B cell (primary cell): ENCODE measurements at regions not wholly inside any gene's neighbourhood (a gene's known extent, or its start where the extent isn't known, plus 50 kb on each side); places are given as distances from the start of the nearest gene placed in this dataset.

Experiments
- ATAC-seq: fragments of 200-7000 bp; cut with Tn5 transposase; one replicate; pipeline ENCODE4 v1.10.0; 2021; ENCODE audit warnings: low read depth, mild to moderate bottlenecking, moderate number of reproducible peaks, moderate library complexity
- CTCF ChIA-PET: fragments of 350-600 bp; sonication (Branson Sonifier 250); formaldehyde crosslinking; loops from one replicate; lab custom pipeline; 2021; ENCODE audit warnings: antibody characterized with exemption, inconsistent platforms; lab: Charles Lee
- POLR2A ChIA-PET: fragments of 350-600 bp; sonication (Branson Sonifier 250); formaldehyde crosslinking; loops from one replicate; lab custom pipeline; 2021; ENCODE audit warnings: antibody characterized with exemption; lab: Charles Lee
- DNase-seq: peaks from one replicate; pipeline ENCODE4 v3.0.0; 2013
- H2AFZ ChIP-seq: 2 replicates; pipeline ENCODE4 v1.6.1; 2012; ENCODE audit warnings: mild to moderate bottlenecking, low read depth, low read length; ENCODE audit not compliant: insufficient read depth, poor library complexity, severe bottlenecking
- H3K27ac ChIP-seq, 2 donors: 1 replicate in 1 of 2; 2 replicates in 1 of 2; pipeline ENCODE4 v1.5.1; 2012 to 2013; ENCODE audit warnings: low read length in 2 of 2, mild to moderate bottlenecking in 2 of 2, moderate library complexity in 1 of 2
- H3K27me3 ChIP-seq, 4 experiments: fragments of 200-600 bp in 1 of 4; sonication (generic) in 1 of 4; replicated peaks in 1 of 4; 1 replicate in 2 of 4; 2 replicates in 2 of 4; pipeline versions ENCODE4 v1.6.1 to v1.7.0; 2013 to 2016; ENCODE audit warnings: low read length in 3 of 4, mild to moderate bottlenecking in 2 of 4, mixed read lengths in 1 of 4, moderate library complexity in 1 of 4; ENCODE audit not compliant: insufficient read depth in 4 of 4, control insufficient read depth in 3 of 4; ENCODE audit errors: control extremely low read depth in 1 of 4
- H3K36me3 ChIP-seq, 2 experiments: replicated peaks in 1 of 2; 1 replicate in 1 of 2; 2 replicates in 1 of 2; pipeline versions ENCODE4 v1.6.1 to v1.7.1; 2013; ENCODE audit warnings: low read length in 1 of 2; ENCODE audit not compliant: insufficient read depth in 2 of 2, control insufficient read depth in 1 of 2; ENCODE audit errors: control extremely low read depth in 1 of 2, extremely low read depth in 1 of 2
- H3K4me1 ChIP-seq, 2 donors: fragments of 200-600 bp in 1 of 2; sonication (generic) in 1 of 2; 1 replicate in 1 of 2; 2 replicates in 1 of 2; pipeline versions ENCODE4 v1.5.1 to v1.6.1; 2013 to 2017; ENCODE audit warnings: low read length in 2 of 2; ENCODE audit not compliant: control insufficient read depth in 2 of 2, insufficient read depth in 2 of 2
- H3K4me2 ChIP-seq: replicated peaks from 2 replicates; pipeline ENCODE3; 2012; ENCODE audit warnings: mild to moderate bottlenecking, low read depth, low read length; ENCODE audit not compliant: poor library complexity, severe bottlenecking
- H3K4me3 ChIP-seq, 5 experiments: fragments of 200-600 bp in 1 of 5; sonication (generic) in 1 of 5; 1 replicate in 3 of 5; 2 replicates in 2 of 5; pipeline versions ENCODE4 v1.5.1 to v1.7.0; 2011 to 2016; ENCODE audit warnings: low read length in 4 of 5, mild to moderate bottlenecking in 4 of 5, low read depth in 2 of 5, control low read depth in 1 of 5, moderate library complexity in 1 of 5; ENCODE audit not compliant: insufficient read depth in 1 of 5; ENCODE audit errors: control extremely low read depth in 1 of 5, extremely low read depth in 1 of 5
- H3K79me2 ChIP-seq: fragments of 200-600 bp; sonication (generic); one replicate; pipeline ENCODE4 v1.6.0; 2016; ENCODE audit warnings: low read length; ENCODE audit not compliant: control insufficient read depth, insufficient read depth
- H3K9ac ChIP-seq: fragments of 200-600 bp; sonication (generic); 2 replicates; pipeline ENCODE4 v1.6.1; 2017; ENCODE audit warnings: mild to moderate bottlenecking, low read length, moderate library complexity
- H3K9me3 ChIP-seq, 3 donors: one replicate each; pipeline versions ENCODE4 v1.6.1 to v1.7.1; 2013; ENCODE audit warnings: low read length in 2 of 3; ENCODE audit not compliant: control insufficient read depth in 2 of 3, insufficient read depth in 1 of 3; ENCODE audit errors: control extremely low read depth in 1 of 3
- H4K20me1 ChIP-seq: 2 replicates; pipeline ENCODE4 v1.6.0; 2012; ENCODE audit warnings: mild to moderate bottlenecking, low read length; ENCODE audit not compliant: insufficient read depth, control insufficient read depth, poor library complexity, severe bottlenecking
- H3K27ac Mint-ChIP-seq: one replicate; pipeline ENCODE4 v1.8.0; 2021; ENCODE audit warnings: mixed read lengths
- H3K27me3 Mint-ChIP-seq: one replicate; pipeline ENCODE4 v1.8.0; 2021; ENCODE audit warnings: mixed read lengths
- H3K4me1 Mint-ChIP-seq: one replicate; pipeline ENCODE4 v1.8.0; 2021; ENCODE audit warnings: mixed read lengths
- H3K4me3 Mint-ChIP-seq: one replicate; pipeline ENCODE4 v1.8.0; 2021; ENCODE audit warnings: mixed read lengths
- H3K9me3 Mint-ChIP-seq: one replicate; pipeline ENCODE4 v1.8.0; 2022; ENCODE audit warnings: mixed read lengths; ENCODE audit not compliant: insufficient read depth
- CTCF ChIP-seq: fragments of 200-600 bp; IDR thresholded peaks from one replicate; pipeline ENCODE4 v1.8.0; 2022; ENCODE audit warnings: antibody characterized with exemption, mild to moderate bottlenecking
- EZH2 ChIP-seq: IDR thresholded peaks from 2 replicates; pipeline ENCODE4 v1.6.1; 2012; ENCODE audit warnings: borderline replicate concordance, low read depth, mild to moderate bottlenecking, moderate library complexity, low read length; ENCODE audit not compliant: insufficient read depth, poor library complexity, severe bottlenecking
- WGBS: methylation state at CpG from one replicate; pipeline ENCODE4 v1.1.5; 2013; ENCODE audit warnings: missing lambda C conversion rate; ENCODE audit not compliant: insufficient coverage; 5-methylcytosine and 5-hydroxymethylcytosine counted together
- intact Hi-C: fragments of 100-400 bp; cut with micrococcal nuclease; formaldehyde crosslinking; loops from one replicate; pipeline ENCODE4 v1.10.0; 2022

- no peak overlapping the region for H2AFZ ChIP-seq
- Mint-ChIP-seq H3K27ac (no peak overlapping the region), H3K27me3 (peaks cover 12% of the 10 kb centered on the region), H3K4me3 (no peak overlapping the region), H3K9me3 (no peaks in the 10 kb centered on the region), H3K4me1 (peaks cover 18% of the 10 kb centered on the region)
- no peak for TF ChIP-seq EZH2
- TF ChIP-seq CTCF: no peak
- H3K27ac ChIP-seq: no peak overlapping the region
- no peak for ATAC-seq
- no peak overlapping the region for H3K9ac ChIP-seq
- H3K4me1 ChIP-seq: peaks cover 15 to 21% of the 10 kb centered on the region in 2 donors
- CTCF ChIA-PET: no interaction called here
- POLR2A ChIA-PET: no interaction called here
- 81% methylated on average over 6 of the region's 7 CpGs for WGBS
- H3K9me3 ChIP-seq: no peaks in the 10 kb centered on the region
- H3K79me2 ChIP-seq: no peaks in the 10 kb centered on the region
- no peak for DNase-seq
- H3K4me2 ChIP-seq: no peak overlapping the region
- H3K27me3 ChIP-seq: peaks cover 0 to 13% (median 2%) of the 10 kb centered on the region in 4 experiments
- H3K36me3 ChIP-seq: no peaks in the 10 kb centered on the region
- no peak overlapping the region for H3K4me3 ChIP-seq
- intact Hi-C loops: no loop called here
- no peaks in the 10 kb centered on the region for H4K20me1 ChIP-seq
These were observed 98.5 kb upstream of the PKDCC start for GRCh38 chr2:41949091-41949882.

DNA sequence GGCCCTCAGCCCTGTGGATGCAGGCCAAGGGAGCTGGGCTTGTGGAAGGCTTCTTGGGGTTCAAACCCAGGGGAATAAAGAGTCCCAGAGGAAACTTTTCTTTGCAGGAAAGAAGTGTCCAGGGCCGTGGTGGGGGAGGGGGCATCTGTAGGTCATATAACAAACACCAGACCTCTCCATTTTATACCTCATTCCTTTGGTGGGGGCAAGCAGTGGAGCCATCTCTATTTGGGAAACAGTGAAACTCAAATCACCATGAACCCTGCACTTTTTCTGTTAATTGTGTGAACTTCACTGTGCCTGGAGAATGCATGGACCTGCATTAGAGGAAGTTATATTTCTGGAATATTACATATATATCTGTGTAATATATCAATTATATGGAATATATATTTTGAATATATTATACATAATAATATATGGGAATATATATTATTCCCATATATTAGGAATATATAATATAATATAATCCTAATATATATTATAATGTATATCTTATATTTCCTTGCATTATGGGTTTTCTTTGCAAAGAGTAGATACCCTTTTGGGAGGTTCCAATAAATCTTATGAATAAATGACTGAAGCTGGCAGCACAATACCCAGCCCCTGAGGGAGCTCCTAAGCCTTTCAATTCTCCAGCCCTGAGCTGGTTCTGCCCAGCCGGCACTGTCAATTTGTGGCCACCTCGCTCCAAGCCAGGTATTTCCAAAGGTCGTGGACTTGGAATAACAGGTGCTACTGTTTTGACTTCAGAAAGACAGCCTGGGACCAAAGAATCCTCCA, 97.7 kb upstream of the PKDCC start:
- no peak overlapping the region for H3K4me3 ChIP-seq
- 100% methylated on average over 2 of the region's 4 CpGs for WGBS
- no peaks in the 10 kb centered on the region for H4K20me1 ChIP-seq
- H3K9me3 ChIP-seq: no peaks in the 10 kb centered on the region
- H3K9ac ChIP-seq: no peak overlapping the region
- no peak for TF ChIP-seq EZH2
- H3K4me2 ChIP-seq: no peak overlapping the region
- ChIA-PET POLR2A (no interaction called here), CTCF (no interaction called here)
- ATAC-seq (no peak), DNase-seq (no peak)
- no peak overlapping the region for H3K27ac ChIP-seq
- Mint-ChIP-seq H3K27me3 (peaks cover 12% of the 10 kb centered on the region), H3K27ac (no peak overlapping the region), H3K4me3 (no peak overlapping the region), H3K4me1 (peaks cover 24% of the 10 kb centered on the region), H3K9me3 (no peaks in the 10 kb centered on the region)
- peaks cover 23 to 29% of the 10 kb centered on the region in 2 donors for H3K4me1 ChIP-seq
- peaks cover 0 to 13% (median 2%) of the 10 kb centered on the region in 4 experiments for H3K27me3 ChIP-seq
- intact Hi-C loops: no loop called here
- H3K79me2 ChIP-seq: no peaks in the 10 kb centered on the region
- H2AFZ ChIP-seq: no peak overlapping the region
- no peaks in the 10 kb centered on the region for H3K36me3 ChIP-seq
